AG09309 (cell line): ENCODE measurements at regions not wholly inside any gene's neighbourhood (a gene's known extent, or its start where the extent isn't known, plus 50 kb on each side); places are given as distances from the start of the nearest gene placed in this dataset.

Source experiments
- DNase-seq: peaks from one replicate; pipeline ENCODE4 v3.0.0-alpha.2; 2010; ENCODE audit warnings: low read depth
- H3K4me3 ChIP-seq: 2 replicates; pipeline ENCODE4 v1.5.1; 2011; ENCODE audit warnings: mild to moderate bottlenecking, low read depth, low read length, moderate library complexity; ENCODE audit not compliant: control insufficient read depth
- CTCF ChIP-seq: IDR thresholded peaks from 2 replicates; pipeline ENCODE4 v1.5.1; 2011; ENCODE audit warnings: mild to moderate bottlenecking, low read depth, low read length, inconsistent platforms; ENCODE audit not compliant: insufficient read depth, control insufficient read depth; ENCODE audit errors: missing control alignments

DNA sequence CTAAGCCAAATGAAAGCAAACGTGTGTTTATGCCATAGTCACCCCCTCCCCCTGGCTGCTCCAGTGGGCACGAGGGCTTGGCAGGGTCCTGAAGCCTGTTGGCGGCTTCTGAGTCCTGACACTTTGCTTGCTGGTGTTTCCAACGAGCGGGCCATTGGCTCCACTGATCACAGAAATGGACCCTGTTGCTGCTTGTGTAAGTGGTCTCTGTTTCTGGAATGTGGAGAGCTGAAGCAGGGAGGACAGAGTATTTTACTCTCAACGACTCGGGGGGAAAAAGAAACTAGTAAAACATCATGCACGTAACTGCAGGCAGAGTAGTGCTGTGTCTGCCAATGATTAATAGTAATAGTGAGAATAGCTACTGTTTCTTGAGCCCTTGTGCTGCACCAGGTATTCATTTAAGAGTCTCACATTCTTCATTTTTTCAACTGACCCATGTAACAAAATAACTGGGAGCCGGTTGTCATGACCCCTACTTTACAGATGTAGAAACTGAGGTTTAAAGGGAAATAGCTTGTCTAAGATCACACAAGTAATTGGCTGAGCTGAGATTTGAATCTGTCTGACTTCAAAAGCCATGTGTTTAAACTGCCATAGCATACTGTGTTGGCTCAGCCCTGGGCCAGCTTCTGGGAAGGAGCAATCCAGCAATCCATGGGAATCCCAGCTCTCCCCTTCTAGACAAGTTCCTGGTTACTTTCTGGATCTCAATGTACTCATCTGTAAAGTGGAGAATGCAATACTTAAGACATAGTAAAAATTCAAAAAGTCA lies 526.7 kb downstream of the INSC start:
- no peak for DNase-seq
- no peak for TF ChIP-seq CTCF
- no peak overlapping the region for H3K4me3 ChIP-seq

DNA sequence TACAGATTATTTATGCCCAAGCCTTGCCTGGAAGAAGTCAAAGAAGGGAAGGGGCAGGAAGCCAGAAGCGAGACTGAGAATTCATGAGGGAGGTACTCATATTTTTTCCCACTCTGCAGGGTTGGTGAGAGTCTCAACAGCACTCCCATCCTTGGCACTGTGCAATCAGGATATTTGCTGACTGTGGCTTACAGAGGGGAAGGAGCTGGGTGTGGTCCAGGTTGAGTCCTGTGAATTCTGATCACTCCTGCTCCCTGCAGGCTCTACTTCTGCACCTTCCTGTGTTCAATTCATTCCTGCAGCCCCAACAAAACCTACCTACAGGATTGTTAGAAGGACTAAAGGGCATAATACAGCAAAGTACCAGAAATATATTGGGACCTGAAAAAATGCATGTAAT lies 530.5 kb downstream of the INSC start:
- no peak for TF ChIP-seq CTCF
- H3K4me3 ChIP-seq = no peak overlapping the region
- no peak for DNase-seq

GRCh38 chr11:15649371-15650104 lies 534.8 kb downstream of the INSC start:
- no peak overlapping the region for H3K4me3 ChIP-seq
- DNase-seq = no peak
- TF ChIP-seq CTCF = no peak

- DNase-seq = peak; percentile 43
- peak overlapping the region; percentile 6 for H3K4me3 ChIP-seq
- TF ChIP-seq CTCF = peak; percentile 93
Observed at GRCh38 chr11:15650105-15650938, 535.6 kb downstream of the INSC start.

DNA sequence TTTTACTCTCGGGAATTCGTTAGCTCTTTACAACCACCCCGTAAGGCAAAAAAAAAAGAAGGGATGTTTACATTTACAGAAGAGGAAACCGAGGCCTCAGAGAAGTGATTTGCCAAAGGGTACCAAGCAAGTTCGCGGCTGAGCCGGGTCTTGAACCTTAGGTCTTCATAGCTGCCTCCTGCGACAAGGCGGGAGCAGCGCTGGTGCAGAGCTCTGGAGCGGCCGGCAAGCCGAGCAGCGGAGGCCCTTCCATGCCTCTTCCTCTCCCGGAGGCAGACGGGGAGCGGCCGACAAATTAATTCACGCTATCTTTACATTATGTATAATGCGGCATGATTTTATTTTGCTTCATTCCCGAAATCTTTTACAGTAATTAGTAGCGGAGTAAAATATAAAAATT lies 536.3 kb downstream of the INSC start:
- H3K4me3 ChIP-seq = no peak overlapping the region
- DNase-seq = no peak
- no peak for TF ChIP-seq CTCF

DNA sequence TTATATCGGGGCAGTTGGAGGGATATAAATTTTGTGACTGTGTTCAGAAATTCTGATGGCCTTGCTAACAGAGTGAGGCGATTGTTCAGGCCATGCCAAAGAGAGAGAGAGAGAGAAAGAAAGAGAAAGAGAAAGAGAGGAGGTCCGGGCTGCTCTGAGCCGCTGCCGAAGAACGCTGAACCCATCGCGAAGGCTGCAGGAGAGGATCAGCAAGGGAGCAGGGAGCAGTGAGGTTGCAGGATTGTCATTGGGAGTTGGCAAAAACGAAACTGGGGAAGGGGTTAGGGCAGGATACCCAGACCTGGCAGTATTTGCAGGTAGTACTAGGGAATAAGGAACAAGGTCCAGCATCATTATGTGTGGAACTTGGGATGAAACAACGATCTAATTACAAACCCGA lies 537.1 kb downstream of the INSC start:
- DNase-seq = no peak
- no peak for TF ChIP-seq CTCF
- H3K4me3 ChIP-seq = no peak overlapping the region
